NCI-H2107 treated with DMSO at 0.1 percent for 48 hours (cell line): ENCODE measurements at regions not wholly inside any gene's neighbourhood (a gene's known extent, or its start where the extent isn't known, plus 50 kb on each side); places are given as distances from the start of the nearest gene placed in this dataset.

Experiments used
- DNase-seq: peaks from one replicate; lab custom pipeline; 2025; ENCODE audit not compliant: unreplicated experiment; lab: John Stamatoyannopoulos, UW

- no peak for DNase-seq
Observed at GRCh38 chr1:115426231-115426771, 88.3 kb upstream of the NGF start.

DNA sequence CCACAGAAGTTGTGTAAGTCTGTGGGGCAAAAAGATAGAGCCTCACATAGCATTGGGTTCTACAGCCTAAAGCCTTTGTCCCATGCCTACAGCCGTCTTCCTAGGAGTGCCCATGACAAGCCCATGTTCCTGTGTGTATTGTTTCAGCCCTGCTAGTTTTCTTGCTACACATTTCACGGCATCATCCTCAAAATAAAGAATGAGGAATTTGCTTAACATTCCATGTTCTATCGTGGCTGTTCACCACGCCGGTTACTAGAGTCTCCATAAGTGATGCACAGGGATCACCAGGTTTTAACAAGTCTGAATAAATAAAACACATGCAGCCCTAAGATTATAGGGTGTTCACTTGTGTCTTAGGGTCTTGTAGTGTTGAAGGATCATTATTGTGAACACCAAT lies 87.4 kb upstream of the NGF start:
- no peak for DNase-seq

GRCh38 chr1:115423776-115424175 lies 85.7 kb upstream of the NGF start:
- no peak for DNase-seq

DNA sequence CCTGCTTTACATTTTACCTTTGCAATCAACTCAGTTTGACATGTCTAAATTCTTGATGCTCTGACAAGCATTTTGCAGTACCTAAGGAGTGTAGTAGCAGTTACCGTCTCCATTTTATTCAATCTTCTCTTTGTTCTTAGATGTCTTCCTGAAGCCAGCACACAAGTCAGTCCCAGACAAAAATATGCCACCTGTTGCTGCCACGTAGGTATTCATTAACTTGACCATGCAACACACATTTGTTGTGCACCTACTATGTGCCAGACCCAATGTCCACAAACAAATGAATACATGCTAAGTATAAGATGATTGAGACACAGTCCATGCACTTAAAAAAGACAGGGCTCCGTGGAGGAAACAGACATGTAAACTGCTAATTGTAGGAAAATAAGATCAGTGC lies 81.5 kb upstream of the NGF start:
- DNase-seq: no peak

DNA sequence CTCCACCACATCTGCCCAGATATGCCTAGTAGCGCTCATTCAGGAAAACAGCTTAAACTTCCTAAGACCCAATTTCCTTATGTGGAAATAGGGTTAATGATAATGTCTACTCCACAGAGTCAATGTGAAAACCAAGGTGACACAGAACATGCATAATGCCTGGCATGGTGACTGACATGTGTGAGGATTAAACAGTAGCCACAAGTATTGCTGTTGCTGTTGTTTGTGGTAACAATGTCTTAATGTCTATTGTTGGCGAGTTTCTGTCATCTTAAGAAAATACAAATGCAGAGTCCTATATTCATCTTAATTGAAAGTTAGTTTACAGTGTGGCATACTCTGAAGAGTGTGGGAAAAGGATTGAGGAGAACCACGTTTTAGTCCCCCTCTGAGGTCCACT lies 75.6 kb upstream of the NGF start:
- no peak for DNase-seq

GRCh38 chr1:115413208-115413607 lies 75.2 kb upstream of the NGF start:
- DNase-seq: no peak

DNA sequence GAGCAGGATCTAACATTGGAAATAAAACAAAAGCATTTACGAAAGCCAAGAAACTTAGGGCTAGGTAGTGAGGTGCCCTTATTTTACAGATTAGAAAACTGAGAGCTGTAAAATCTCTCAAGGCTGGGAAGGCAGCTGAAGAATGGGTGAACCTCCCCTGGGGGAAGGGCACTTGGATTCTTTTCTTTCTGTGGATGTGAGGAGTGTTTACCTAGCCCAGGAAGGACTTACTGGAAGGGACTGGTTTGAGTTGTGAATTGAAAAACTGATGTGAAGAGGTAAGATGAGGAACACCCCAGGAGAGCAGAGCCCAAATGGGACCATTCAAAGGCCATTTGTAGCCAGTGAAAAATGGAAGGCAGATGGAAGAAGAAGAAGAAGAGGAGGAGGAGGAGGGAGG lies 74.7 kb upstream of the NGF start:
- no peak for DNase-seq

DNA sequence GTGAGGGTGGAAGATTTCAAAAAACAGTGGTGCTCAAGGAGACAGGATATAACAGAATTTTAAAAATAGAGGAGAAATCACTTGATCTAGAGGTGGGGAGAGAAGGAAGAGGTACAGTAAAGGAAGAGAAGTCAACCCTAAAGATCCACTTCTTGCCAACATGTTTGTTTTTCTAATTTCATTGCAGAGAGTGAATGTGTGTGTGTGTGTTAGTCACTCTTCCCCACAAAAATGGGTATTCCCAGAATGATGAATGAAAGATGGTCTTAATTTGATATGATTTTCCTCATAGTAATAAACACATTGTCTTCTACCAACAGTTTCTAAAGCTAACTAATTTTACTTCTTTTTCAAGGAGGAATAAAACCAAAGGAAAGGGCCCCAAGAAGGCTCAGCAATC lies 74.2 kb upstream of the NGF start:
- no peak for DNase-seq

GRCh38 chr1:115411371-115412063 lies 73.5 kb upstream of the NGF start:
- DNase-seq: no peak

DNA sequence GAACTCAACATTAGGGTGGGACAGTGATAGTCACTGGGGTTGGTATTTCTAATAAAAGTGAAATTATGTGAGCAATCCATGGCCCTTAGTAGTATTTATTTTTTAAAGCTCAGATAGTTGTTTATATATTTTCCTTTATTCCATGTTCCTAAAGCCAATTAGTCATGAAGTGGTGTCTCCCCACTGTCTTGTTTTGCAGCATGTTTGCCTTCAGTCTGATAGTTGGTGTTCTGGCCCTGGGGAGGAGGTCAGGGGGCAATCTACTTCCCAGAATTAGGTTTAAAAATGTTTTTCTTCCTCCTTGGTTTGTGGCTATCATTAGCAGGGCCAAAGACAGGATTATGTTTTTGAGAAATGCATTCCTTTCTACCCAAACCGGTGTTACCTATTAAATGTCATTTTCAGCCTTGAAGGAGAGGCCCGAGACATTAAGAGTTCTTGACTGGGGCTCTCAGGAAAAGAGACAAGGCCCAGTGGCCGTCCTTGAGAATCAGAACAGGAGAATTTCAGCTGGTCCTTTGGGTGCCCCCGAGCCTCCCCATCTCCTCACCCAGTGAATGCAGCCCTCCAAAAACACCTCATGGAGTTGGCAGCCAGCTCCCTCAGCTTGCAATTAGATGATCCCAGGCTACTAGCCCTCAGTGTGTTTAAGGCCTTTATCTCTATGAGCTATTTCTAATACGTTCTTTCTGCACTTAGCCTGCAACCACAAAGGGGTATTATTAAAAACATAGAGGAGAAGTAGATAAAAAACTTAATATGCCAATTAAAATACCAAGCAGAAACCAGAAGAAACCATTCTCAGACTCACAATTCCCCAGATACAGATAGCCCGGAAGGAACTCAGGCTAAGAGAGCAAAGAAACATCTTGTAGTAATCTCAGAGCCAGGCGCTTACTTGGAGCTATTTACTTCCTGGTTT lies 71.3 kb upstream of the NGF start:
- no peak for DNase-seq

- DNase-seq: no peak
Observed at GRCh38 chr1:115408533-115408932, 70.5 kb upstream of the NGF start.

- no peak for DNase-seq
Observed at GRCh38 chr1:115404911-115405310, 66.9 kb upstream of the NGF start.

DNA sequence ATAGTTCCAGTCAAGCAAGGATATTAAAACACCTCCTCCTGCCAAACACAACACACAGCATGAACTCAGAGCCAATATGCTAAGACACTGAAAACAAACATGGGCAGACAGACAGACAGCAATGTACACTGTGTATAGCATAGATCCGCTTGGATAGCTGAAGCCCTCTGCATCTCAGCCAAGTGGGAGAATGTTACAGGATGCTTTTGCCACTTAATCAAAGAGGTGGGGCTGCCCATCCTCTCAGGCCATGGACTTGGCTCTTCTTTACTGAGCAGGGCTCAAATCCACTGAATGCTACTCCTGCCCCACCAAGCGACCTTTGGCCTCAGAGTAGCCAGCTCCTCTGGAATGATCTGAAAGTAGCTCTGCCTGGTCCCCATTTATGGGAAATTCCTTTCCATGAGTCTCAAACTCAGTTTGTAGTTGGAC lies 64.7 kb upstream of the NGF start:
- no peak for DNase-seq

GRCh38 chr1:115401676-115402075 lies 63.6 kb upstream of the NGF start:
- DNase-seq: no peak

GRCh38 chr1:115400891-115401290 lies 62.8 kb upstream of the NGF start:
- peak; percentile 73 for DNase-seq

- no peak for DNase-seq
Observed at GRCh38 chr1:115400426-115400825, 62.4 kb upstream of the NGF start.

DNA sequence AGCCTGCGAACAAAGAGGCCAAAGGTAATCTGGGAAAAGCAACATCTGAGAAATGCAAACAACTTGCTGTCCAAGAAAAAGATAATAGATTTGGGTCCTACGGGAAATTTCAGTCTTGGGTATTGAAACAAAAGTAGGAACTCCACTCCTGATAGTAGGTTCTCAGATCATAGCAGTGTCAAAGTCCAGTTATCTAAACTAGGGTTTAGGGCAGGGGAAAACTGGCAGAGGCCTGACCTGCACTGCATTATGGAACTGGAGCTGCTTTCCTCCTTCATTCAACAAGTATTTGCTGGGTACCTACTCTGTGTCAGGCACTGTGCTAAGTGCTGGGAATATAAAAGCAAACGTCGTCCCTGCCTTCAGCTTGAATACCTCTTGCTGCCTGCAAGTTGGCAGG lies 60.7 kb upstream of the NGF start:
- DNase-seq: no peak
